Epidermal melanocyte (primary cell): ENCODE measurements at regions not wholly inside any gene's neighbourhood (a gene's known extent, or its start where the extent isn't known, plus 50 kb on each side); places are given as distances from the start of the nearest gene placed in this dataset.

Experiments
- DNase-seq: peaks from one replicate; pipeline ENCODE4 v3.0.0; 2011; ENCODE audit warnings: low spot score; ENCODE audit not compliant: insufficient read length

DNA sequence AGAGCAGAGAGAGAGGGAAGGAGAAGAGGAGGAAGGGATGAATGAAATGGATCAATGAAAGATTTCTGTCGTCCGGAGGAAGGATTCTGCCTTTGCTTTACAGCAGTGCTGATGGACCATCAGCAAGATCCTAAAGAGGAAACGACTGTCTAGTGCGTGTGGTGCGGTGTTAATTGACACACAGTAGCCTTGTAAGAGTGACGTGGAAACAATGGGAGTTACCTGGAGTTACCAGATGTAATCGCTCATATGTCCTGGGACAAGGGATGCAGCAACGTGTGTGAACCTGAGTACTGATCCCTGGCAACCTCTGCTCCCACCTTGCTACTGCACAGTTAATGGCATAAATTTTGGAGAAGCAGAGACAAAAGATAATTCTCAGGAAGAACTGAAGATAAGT lies 62.6 kb upstream of the TPRG1 start:
- DNase-seq: no peak

DNA sequence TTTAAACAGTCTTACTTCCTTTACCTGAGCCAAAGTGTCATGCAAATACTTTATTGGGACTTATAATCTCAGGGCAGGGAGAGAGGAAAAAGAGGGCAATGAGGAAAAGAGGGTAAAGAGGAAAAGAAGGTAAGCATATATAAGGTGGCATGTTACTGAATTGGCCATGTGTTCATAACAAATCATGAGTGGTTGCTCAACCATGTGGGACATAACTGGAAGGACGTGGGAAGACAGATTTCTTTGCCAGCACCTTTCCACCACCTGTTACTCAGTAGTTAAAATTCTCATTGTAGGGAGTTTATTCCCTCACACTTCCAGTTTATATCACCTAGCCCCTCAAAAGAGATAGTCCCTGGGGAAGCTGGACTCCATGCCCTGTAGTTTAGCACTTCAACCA lies 54.7 kb upstream of the TPRG1 start:
- no peak for DNase-seq

DNA sequence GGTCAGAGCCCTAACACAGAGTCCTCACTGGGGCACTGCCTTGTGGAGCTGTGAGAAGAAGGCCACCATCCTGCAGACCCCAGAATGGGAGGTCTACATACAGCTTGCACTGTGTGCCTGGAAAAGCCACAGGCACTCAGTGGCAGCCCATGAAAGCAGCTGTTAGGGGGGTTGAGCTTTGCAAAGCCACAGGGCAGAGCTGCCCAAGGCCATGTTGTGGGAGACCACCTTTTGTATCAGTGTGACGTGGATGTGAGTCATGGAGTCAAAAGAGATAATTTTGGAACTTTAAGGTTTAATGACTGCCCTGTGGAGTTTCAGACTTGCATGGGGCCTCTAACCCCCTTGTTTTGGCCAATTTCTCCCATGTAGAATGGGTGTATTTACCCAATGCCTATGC lies 52.9 kb upstream of the TPRG1 start:
- no peak for DNase-seq

DNA sequence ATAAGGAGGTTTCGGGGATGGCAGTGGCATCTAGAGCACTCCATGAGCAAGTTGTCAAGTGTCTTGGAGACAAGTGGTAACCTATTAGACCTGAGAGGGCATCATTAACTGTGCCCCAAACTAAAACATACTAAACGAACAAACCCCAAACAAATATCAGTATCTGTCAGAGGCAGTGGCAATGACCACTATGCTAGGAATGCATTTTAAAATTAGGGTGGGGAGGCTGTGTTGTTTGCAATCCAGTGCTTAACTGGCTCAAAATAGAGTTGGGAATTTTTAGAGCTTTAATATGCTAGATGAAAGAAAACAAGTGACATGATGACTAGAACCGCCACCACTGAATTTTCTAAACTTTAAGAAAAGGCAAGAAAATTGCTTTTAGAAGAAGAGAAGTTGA lies 51.8 kb upstream of the TPRG1 start:
- no peak for DNase-seq

DNA sequence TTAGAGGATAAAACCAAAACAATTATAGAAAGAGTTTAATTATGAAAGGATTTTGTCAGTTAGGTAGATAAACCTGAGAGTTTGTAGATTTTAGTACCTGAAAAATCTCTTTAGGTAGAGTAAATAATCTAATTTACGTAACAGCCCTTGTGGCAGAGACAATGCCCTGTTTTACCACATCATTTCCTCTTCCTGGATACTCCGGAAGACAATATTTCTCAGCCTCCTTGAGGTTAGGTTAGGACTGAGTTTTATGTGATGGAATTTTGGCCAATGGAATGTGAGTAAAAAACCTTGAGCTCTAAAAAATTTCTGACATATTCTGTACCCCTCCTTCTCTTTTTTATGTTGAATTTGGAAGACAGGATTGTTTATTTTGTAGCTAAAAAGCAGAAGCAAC lies 50.7 kb upstream of the TPRG1 start:
- DNase-seq: no peak
